Hepatocyte (in vitro differentiated cells): ENCODE measurements at regions not wholly inside any gene's neighbourhood (a gene's known extent, or its start where the extent isn't known, plus 50 kb on each side); places are given as distances from the start of the nearest gene placed in this dataset.

Experiments
- DNase-seq: peaks from one replicate; pipeline ENCODE4 v3.0.0-alpha.2; 2016; ENCODE audit warnings: low spot score
- H2AFZ ChIP-seq: fragments of 200-600 bp; sonication (generic); 2 replicates; pipeline ENCODE4 v1.6.0; 2016; ENCODE audit warnings: antibody characterized with exemption, mild to moderate bottlenecking
- H3K27ac ChIP-seq: fragments of 200-600 bp; sonication (generic); 2 replicates; pipeline ENCODE4 v1.5.1; 2016; ENCODE audit warnings: mild to moderate bottlenecking
- H3K27me3 ChIP-seq: fragments of 200-600 bp; sonication (generic); 2 replicates; pipeline ENCODE4 v1.6.1; 2016
- H3K36me3 ChIP-seq: fragments of 200-600 bp; sonication (generic); replicated peaks from 2 replicates; pipeline ENCODE4 v1.5.1; 2016; ENCODE audit warnings: low read depth; ENCODE audit not compliant: insufficient read depth
- H3K4me1 ChIP-seq: fragments of 200-600 bp; sonication (generic); 2 replicates; pipeline ENCODE4 v1.5.1; 2016; ENCODE audit warnings: mild to moderate bottlenecking, moderate library complexity; ENCODE audit not compliant: insufficient read depth
- H3K4me2 ChIP-seq: fragments of 200-600 bp; sonication (generic); 2 replicates; pipeline ENCODE4 v1.6.0; 2016
- H3K4me3 ChIP-seq: fragments of 200-600 bp; sonication (generic); 2 replicates; pipeline ENCODE4 v1.5.1; 2016; ENCODE audit warnings: mild to moderate bottlenecking
- H3K79me2 ChIP-seq: fragments of 200-600 bp; sonication (generic); 2 replicates; pipeline ENCODE4 v1.6.0; 2017; ENCODE audit warnings: mild to moderate bottlenecking
- H3K9me2 ChIP-seq: fragments of 200-600 bp; sonication (generic); replicated peaks from 2 replicates; pipeline ENCODE4 v1.6.0; 2017; ENCODE audit warnings: mild to moderate bottlenecking; ENCODE audit not compliant: insufficient read depth
- H3K9me3 ChIP-seq: fragments of 200-600 bp; sonication (generic); 2 replicates; pipeline ENCODE4 v1.5.1; 2016; ENCODE audit warnings: low read depth, mild to moderate bottlenecking
- H4K20me1 ChIP-seq: fragments of 200-600 bp; sonication (generic); 2 replicates; pipeline ENCODE4 v1.6.0; 2016; ENCODE audit warnings: mild to moderate bottlenecking; ENCODE audit not compliant: insufficient read depth, poor library complexity, severe bottlenecking
- CTCF ChIP-seq: fragments of 200-600 bp; sonication (generic); IDR thresholded peaks from 2 replicates; pipeline ENCODE4 v1.5.1; 2016; ENCODE audit warnings: antibody characterized with exemption, mild to moderate bottlenecking; ENCODE audit not compliant: poor library complexity
- EZH2 ChIP-seq: fragments of 200-600 bp; sonication (generic); IDR thresholded peaks from 2 replicates; pipeline ENCODE4 v1.6.1; 2016; ENCODE audit warnings: antibody characterized with exemption, mild to moderate bottlenecking, borderline replicate concordance
- EZH2phosphoT487 ChIP-seq: fragments of 200-600 bp; sonication (generic); IDR thresholded peaks from one replicate; pipeline ENCODE4 v1.6.1; 2018; ENCODE audit warnings: antibody characterized with exemption, mild to moderate bottlenecking, low read depth, moderate library complexity; ENCODE audit not compliant: unreplicated experiment, severe bottlenecking
- WGBS: methylation state at CpG from one replicate; pipeline ENCODE4 v1.1.6; 2016; ENCODE audit warnings: low lambda C conversion rate; ENCODE audit errors: missing lambda C conversion rate; 5-methylcytosine and 5-hydroxymethylcytosine counted together

GRCh38 chr16:47858333-47858982 lies 297.3 kb downstream of the ABCC12 start:
- Histone ChIP-seq H3K4me2 (no peak overlapping the region), H4K20me1 (no peaks in the 10 kb centered on the region), H3K4me3 (no peak overlapping the region), H3K79me2 (no peaks in the 10 kb centered on the region), H3K9me3 (no peaks in the 10 kb centered on the region), H3K27ac (no peak overlapping the region), H2AFZ (no peak overlapping the region), H3K4me1 (no peaks in the 10 kb centered on the region), H3K36me3 (no peaks in the 10 kb centered on the region), H3K27me3 (no peaks in the 10 kb centered on the region), H3K9me2 (no peaks in the 10 kb centered on the region)
- DNase-seq = no peak
- 77% methylated on average over 9 of the region's 9 CpGs for WGBS
- TF ChIP-seq EZH2 = no peak
- TF ChIP-seq EZH2phosphoT487 = no peak
- TF ChIP-seq CTCF = no peak

- Histone ChIP-seq H3K4me1 (no peaks in the 10 kb centered on the region), H3K4me3 (no peak overlapping the region), H3K36me3 (no peaks in the 10 kb centered on the region), H3K9me3 (no peaks in the 10 kb centered on the region), H3K4me2 (no peak overlapping the region), H3K27ac (no peak overlapping the region), H4K20me1 (no peaks in the 10 kb centered on the region), H3K27me3 (no peaks in the 10 kb centered on the region), H2AFZ (no peak overlapping the region), H3K9me2 (no peaks in the 10 kb centered on the region), H3K79me2 (no peaks in the 10 kb centered on the region)
- TF ChIP-seq EZH2phosphoT487 (no peak), CTCF (no peak), EZH2 (no peak)
- no peak for DNase-seq
- WGBS = 84% methylated on average over 3 of the region's 3 CpGs
Measured at GRCh38 chr16:47855431-47855830, 300.4 kb downstream of the ABCC12 start.

- H3K4me2 ChIP-seq = no peak overlapping the region
- no peaks in the 10 kb centered on the region for H4K20me1 ChIP-seq
Measured at GRCh38 chr16:47854737-47855136, 301.1 kb downstream of the ABCC12 start.

More at GRCh38 chr16:47854737-47855136, 301.1 kb downstream of the ABCC12 start:
- H3K36me3 ChIP-seq = no peaks in the 10 kb centered on the region
- no peaks in the 10 kb centered on the region for H3K9me3 ChIP-seq
- WGBS = 95% methylated on average over 2 of the region's 2 CpGs
- no peak for DNase-seq
- no peak overlapping the region for H2AFZ ChIP-seq
- no peaks in the 10 kb centered on the region for H3K4me1 ChIP-seq
- no peak for TF ChIP-seq CTCF
- TF ChIP-seq EZH2 = no peak
- no peak for TF ChIP-seq EZH2phosphoT487
- H3K4me3 ChIP-seq = no peak overlapping the region
- no peaks in the 10 kb centered on the region for H3K27me3 ChIP-seq
- H3K27ac ChIP-seq = no peak overlapping the region
- H3K9me2 ChIP-seq = no peaks in the 10 kb centered on the region
- H3K79me2 ChIP-seq = no peaks in the 10 kb centered on the region
